ENCODE measurements at regions not wholly inside any gene's neighbourhood (a gene's known extent, or its start where the extent isn't known, plus 50 kb on each side); places are given as distances from the start of the nearest gene placed in this dataset.

- Histone ChIP-seq H3K9ac (no peak overlapping the region), H3K4me3 (no peak overlapping the region), H2AFZ (replicated peaks) (no peak overlapping the region), H3K9me3 (ENCODE audit: low read depth) (no peaks in the 10 kb centered on the region), H3K36me3 (no peaks in the 10 kb centered on the region), H4K20me1 (ENCODE audit: low read depth) (no peaks in the 10 kb centered on the region), H3F3A (ENCODE audit: low read depth) (no peaks in the 10 kb centered on the region), H3K4me2 (no peak overlapping the region), H3K79me2 (ENCODE audit: low read depth) (no peaks in the 10 kb centered on the region), H3K4me1 (no peaks in the 10 kb centered on the region), H3K27me3 (no peaks in the 10 kb centered on the region), H3K27ac (no peak overlapping the region)
- TF ChIP-seq EZH2 (IDR thresholded peaks at IDR 0.05) (no peak), EZH2phosphoT487 (IDR thresholded peaks at IDR 0.05) (no peak), CTCF (IDR thresholded peaks at IDR 0.05) (no peak)
- DNase-seq (ENCODE audit: low spot score): no peak
- no peaks in the 10 kb centered on the region for H3K9me3 Mint-ChIP-seq
- H3K27me3 Mint-ChIP-seq (ENCODE audit: insufficient read depth, low read depth): no peaks in the 10 kb centered on the region
- H3K4me1 Mint-ChIP-seq: no peaks in the 10 kb centered on the region
- H3K36me3 Mint-ChIP-seq: no peaks in the 10 kb centered on the region
- H3K27ac Mint-ChIP-seq: no peak overlapping the region
- H3K4me3 Mint-ChIP-seq: no peak overlapping the region
Observed at GRCh38 chr1:192057766-192058165, 100.5 kb upstream of the RGS18 start.

- Histone ChIP-seq H3K4me3 (no peak overlapping the region), H3K4me1 (no peaks in the 10 kb centered on the region), H3F3A (ENCODE audit: low read depth) (no peaks in the 10 kb centered on the region), H2AFZ (replicated peaks) (no peak overlapping the region), H3K9ac (no peak overlapping the region), H3K36me3 (no peaks in the 10 kb centered on the region), H3K4me2 (no peak overlapping the region), H3K79me2 (ENCODE audit: low read depth) (no peaks in the 10 kb centered on the region), H3K9me3 (ENCODE audit: low read depth) (no peaks in the 10 kb centered on the region), H3K27ac (no peak overlapping the region), H3K27me3 (no peaks in the 10 kb centered on the region), H4K20me1 (ENCODE audit: low read depth) (no peaks in the 10 kb centered on the region)
- no peak for DNase-seq (ENCODE audit: low spot score)
- H3K36me3 Mint-ChIP-seq: no peaks in the 10 kb centered on the region
- no peaks in the 10 kb centered on the region for H3K9me3 Mint-ChIP-seq
- no peak overlapping the region for H3K4me3 Mint-ChIP-seq
- no peak overlapping the region for H3K27ac Mint-ChIP-seq
- TF ChIP-seq CTCF (IDR thresholded peaks at IDR 0.05): no peak
- no peak for TF ChIP-seq EZH2phosphoT487 (IDR thresholded peaks at IDR 0.05)
- no peak for TF ChIP-seq EZH2 (IDR thresholded peaks at IDR 0.05)
- no peaks in the 10 kb centered on the region for H3K27me3 Mint-ChIP-seq (ENCODE audit: insufficient read depth, low read depth)
- no peaks in the 10 kb centered on the region for H3K4me1 Mint-ChIP-seq
Observed at GRCh38 chr1:192059407-192059806, 98.9 kb upstream of the RGS18 start.

- no peak overlapping the region for H3K4me3 Mint-ChIP-seq
- H3K27ac ChIP-seq: no peak overlapping the region
- H3K27ac Mint-ChIP-seq: no peak overlapping the region
- no peaks in the 10 kb centered on the region for H3K27me3 Mint-ChIP-seq (ENCODE audit: insufficient read depth, low read depth)
- no peak overlapping the region for H3K4me3 ChIP-seq
- no peaks in the 10 kb centered on the region for H3K79me2 ChIP-seq (ENCODE audit: low read depth)
- no peaks in the 10 kb centered on the region for H3K36me3 Mint-ChIP-seq
- no peak for DNase-seq (ENCODE audit: low spot score)
- H3K9me3 ChIP-seq (ENCODE audit: low read depth): no peaks in the 10 kb centered on the region
- no peaks in the 10 kb centered on the region for H3K9me3 Mint-ChIP-seq
- no peaks in the 10 kb centered on the region for H3K36me3 ChIP-seq
- no peaks in the 10 kb centered on the region for H3K27me3 ChIP-seq
- no peak overlapping the region for H3K4me2 ChIP-seq
- H2AFZ ChIP-seq (replicated peaks): no peak overlapping the region
- H4K20me1 ChIP-seq (ENCODE audit: low read depth): no peaks in the 10 kb centered on the region
- H3K4me1 Mint-ChIP-seq: no peaks in the 10 kb centered on the region
- H3F3A ChIP-seq (ENCODE audit: low read depth): no peaks in the 10 kb centered on the region
- no peaks in the 10 kb centered on the region for H3K4me1 ChIP-seq
- H3K9ac ChIP-seq: no peak overlapping the region
- no peak for TF ChIP-seq CTCF (IDR thresholded peaks at IDR 0.05)
- no peak for TF ChIP-seq EZH2phosphoT487 (IDR thresholded peaks at IDR 0.05)
- TF ChIP-seq EZH2 (IDR thresholded peaks at IDR 0.05): no peak
Observed at GRCh38 chr1:192061556-192061955, 96.7 kb upstream of the RGS18 start.

GRCh38 chr1:192065087-192065486 is 93.2 kb upstream of the RGS18 start:
- no peak overlapping the region for H3K27ac Mint-ChIP-seq
- H3K27ac ChIP-seq: no peak overlapping the region
- H3K27me3 Mint-ChIP-seq (ENCODE audit: insufficient read depth, low read depth): peaks cover 2% of the 10 kb centered on the region
- H3K27me3 ChIP-seq: no peaks in the 10 kb centered on the region
- no peak overlapping the region for H3K4me2 ChIP-seq
- H3K9me3 Mint-ChIP-seq: no peaks in the 10 kb centered on the region
- H3K4me3 Mint-ChIP-seq: no peak overlapping the region
- DNase-seq (ENCODE audit: low spot score): no peak
- H3K79me2 ChIP-seq (ENCODE audit: low read depth): no peaks in the 10 kb centered on the region
- H3F3A ChIP-seq (ENCODE audit: low read depth): no peaks in the 10 kb centered on the region
- TF ChIP-seq EZH2 (IDR thresholded peaks at IDR 0.05) (no peak), EZH2phosphoT487 (IDR thresholded peaks at IDR 0.05) (no peak), CTCF (IDR thresholded peaks at IDR 0.05) (no peak)
- H3K4me1 Mint-ChIP-seq: peaks cover 4% of the 10 kb centered on the region
- H3K4me1 ChIP-seq: peaks cover 11% of the 10 kb centered on the region
- H3K36me3 ChIP-seq: no peaks in the 10 kb centered on the region
- no peaks in the 10 kb centered on the region for H3K36me3 Mint-ChIP-seq
- no peak overlapping the region for H3K4me3 ChIP-seq
- no peak overlapping the region for H2AFZ ChIP-seq (replicated peaks)
- no peaks in the 10 kb centered on the region for H4K20me1 ChIP-seq (ENCODE audit: low read depth)
- H3K9ac ChIP-seq: no peak overlapping the region
- H3K9me3 ChIP-seq (ENCODE audit: low read depth): no peaks in the 10 kb centered on the region
